ENCODE measurements at regions not wholly inside any gene's neighbourhood (a gene's known extent, or its start where the extent isn't known, plus 50 kb on each side); places are given as distances from the start of the nearest gene placed in this dataset.

GRCh38 chr6:155656024-155656423, 200.4 kb upstream of the NOX3 start:
- Histone ChIP-seq H3K27me3 (ENCODE audit: control insufficient read depth in 2 of 2, insufficient read depth in 2 of 2, low read length in 2 of 2) (no peaks in the 10 kb centered on the region), H3K9ac (ENCODE audit: low read depth in 1 of 2, low read length in 2 of 2) (no peak overlapping the region), H3K27ac (ENCODE audit: low read depth in 2 of 2, low read length in 2 of 2) (no peak overlapping the region), H3K4me3 (ENCODE audit: low read length in 2 of 2) (no peak overlapping the region), H3K36me3 (ENCODE audit: control insufficient read depth in 2 of 2, insufficient read depth in 2 of 2, low read length in 2 of 2) (no peaks in the 10 kb centered on the region), H3K9me3 (ENCODE audit: control insufficient read depth in 2 of 2, low read length in 2 of 2) (no peaks in the 10 kb centered on the region), H3K4me1 (ENCODE audit: control insufficient read depth in 2 of 2, insufficient read depth in 2 of 2, low read length in 2 of 2) (no peaks in the 10 kb centered on the region)

- Histone ChIP-seq H3K36me3 (ENCODE audit: control insufficient read depth in 2 of 2, insufficient read depth in 2 of 2, low read length in 2 of 2) (no peaks in the 10 kb centered on the region), H3K9me3 (ENCODE audit: control insufficient read depth in 2 of 2, low read length in 2 of 2) (no peaks in the 10 kb centered on the region), H3K4me1 (ENCODE audit: control insufficient read depth in 2 of 2, insufficient read depth in 2 of 2, low read length in 2 of 2) (no peaks in the 10 kb centered on the region), H3K27ac (ENCODE audit: low read depth in 2 of 2, low read length in 2 of 2) (no peak overlapping the region), H3K9ac (ENCODE audit: low read depth in 1 of 2, low read length in 2 of 2) (no peak overlapping the region), H3K27me3 (ENCODE audit: control insufficient read depth in 2 of 2, insufficient read depth in 2 of 2, low read length in 2 of 2) (no peaks in the 10 kb centered on the region), H3K4me3 (ENCODE audit: low read length in 2 of 2) (no peak overlapping the region)
Measured at GRCh38 chr6:155654474-155654873, 198.8 kb upstream of the NOX3 start.

DNA sequence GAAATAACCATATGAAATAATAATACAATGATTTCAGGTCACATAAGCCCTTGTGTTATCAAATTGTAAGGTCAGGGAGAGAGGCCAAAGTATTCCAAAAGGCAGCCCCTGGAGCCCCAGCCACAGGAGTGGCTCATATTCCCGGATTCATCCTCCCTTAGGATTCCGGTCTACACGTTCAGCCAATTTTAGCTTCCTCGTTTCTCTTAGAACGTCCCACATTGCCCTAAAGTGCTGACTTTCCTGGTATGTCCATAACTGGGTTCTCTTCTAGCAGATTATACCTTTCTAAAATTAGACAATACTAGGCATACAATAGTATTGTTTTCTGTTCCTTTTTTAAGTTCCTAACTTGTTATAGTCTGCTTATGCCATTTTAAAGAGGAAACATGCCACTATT, 192.7 kb upstream of the NOX3 start:
- H3K4me1 ChIP-seq (ENCODE audit: control insufficient read depth in 2 of 2, insufficient read depth in 2 of 2, low read length in 2 of 2): no peaks in the 10 kb centered on the region
- H3K27ac ChIP-seq (ENCODE audit: low read depth in 2 of 2, low read length in 2 of 2): no peak overlapping the region
- H3K4me3 ChIP-seq (ENCODE audit: low read length in 2 of 2): no peak overlapping the region
- no peaks in the 10 kb centered on the region for H3K36me3 ChIP-seq (ENCODE audit: control insufficient read depth in 2 of 2, insufficient read depth in 2 of 2, low read length in 2 of 2)
- no peaks in the 10 kb centered on the region for H3K9me3 ChIP-seq (ENCODE audit: control insufficient read depth in 2 of 2, low read length in 2 of 2)
- no peaks in the 10 kb centered on the region for H3K27me3 ChIP-seq (ENCODE audit: control insufficient read depth in 2 of 2, insufficient read depth in 2 of 2, low read length in 2 of 2)
- no peak overlapping the region for H3K9ac ChIP-seq (ENCODE audit: low read depth in 1 of 2, low read length in 2 of 2)

DNA sequence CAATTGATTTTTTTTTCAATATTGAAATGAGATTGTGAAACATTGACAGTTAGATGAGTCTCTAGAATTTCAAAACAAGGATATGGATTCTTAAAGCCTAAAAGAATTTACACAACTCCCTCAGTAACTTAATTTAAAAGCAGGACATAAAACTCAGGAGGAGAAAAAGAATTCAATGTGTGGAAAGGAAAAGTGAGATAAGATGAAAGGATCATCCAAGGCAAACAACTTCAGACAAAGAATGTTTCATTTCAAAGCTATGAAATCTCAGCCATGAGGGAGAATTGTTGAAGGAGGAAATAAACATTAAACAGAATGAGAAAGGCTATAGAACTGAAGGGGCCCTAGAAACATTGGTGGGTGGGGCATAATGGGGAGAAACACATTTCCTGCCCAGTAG, 191.7 kb upstream of the NOX3 start:
- H3K9ac ChIP-seq (ENCODE audit: low read depth in 1 of 2, low read length in 2 of 2): no peak overlapping the region
- H3K36me3 ChIP-seq (ENCODE audit: control insufficient read depth in 2 of 2, insufficient read depth in 2 of 2, low read length in 2 of 2): no peaks in the 10 kb centered on the region
- no peaks in the 10 kb centered on the region for H3K9me3 ChIP-seq (ENCODE audit: control insufficient read depth in 2 of 2, low read length in 2 of 2)
- H3K27ac ChIP-seq (ENCODE audit: low read depth in 2 of 2, low read length in 2 of 2): no peak overlapping the region
- H3K4me3 ChIP-seq (ENCODE audit: low read length in 2 of 2): no peak overlapping the region
- H3K4me1 ChIP-seq (ENCODE audit: control insufficient read depth in 2 of 2, insufficient read depth in 2 of 2, low read length in 2 of 2): no peaks in the 10 kb centered on the region
- no peaks in the 10 kb centered on the region for H3K27me3 ChIP-seq (ENCODE audit: control insufficient read depth in 2 of 2, insufficient read depth in 2 of 2, low read length in 2 of 2)

DNA sequence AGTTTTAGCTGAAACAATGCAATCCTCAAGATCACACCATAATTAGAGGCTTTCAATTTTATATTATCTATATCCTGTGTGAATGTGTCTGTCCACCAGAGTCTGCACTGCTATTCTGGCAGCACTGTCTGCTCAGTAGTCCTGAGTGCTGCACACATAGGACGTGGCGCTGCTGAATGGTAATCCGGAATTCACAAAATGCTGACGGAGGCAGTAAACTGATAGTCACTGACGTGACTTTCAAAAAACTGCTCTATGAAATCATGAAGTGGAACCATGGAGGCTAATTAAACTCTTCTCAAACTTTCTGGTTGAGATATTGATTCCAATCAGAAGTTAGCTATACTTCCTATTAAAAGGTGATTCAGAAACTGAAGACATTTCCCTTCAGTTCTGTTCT, 190.8 kb upstream of the NOX3 start:
- no peak overlapping the region for H3K27ac ChIP-seq (ENCODE audit: low read depth in 2 of 2, low read length in 2 of 2)
- no peaks in the 10 kb centered on the region for H3K27me3 ChIP-seq (ENCODE audit: control insufficient read depth in 2 of 2, insufficient read depth in 2 of 2, low read length in 2 of 2)
- no peaks in the 10 kb centered on the region for H3K9me3 ChIP-seq (ENCODE audit: control insufficient read depth in 2 of 2, low read length in 2 of 2)
- no peaks in the 10 kb centered on the region for H3K4me1 ChIP-seq (ENCODE audit: control insufficient read depth in 2 of 2, insufficient read depth in 2 of 2, low read length in 2 of 2)
- no peak overlapping the region for H3K4me3 ChIP-seq (ENCODE audit: low read length in 2 of 2)
- no peaks in the 10 kb centered on the region for H3K36me3 ChIP-seq (ENCODE audit: control insufficient read depth in 2 of 2, insufficient read depth in 2 of 2, low read length in 2 of 2)
- no peak overlapping the region for H3K9ac ChIP-seq (ENCODE audit: low read depth in 1 of 2, low read length in 2 of 2)

- no peaks in the 10 kb centered on the region for H3K27me3 ChIP-seq (ENCODE audit: control insufficient read depth in 2 of 2, insufficient read depth in 2 of 2, low read length in 2 of 2)
- no peak overlapping the region for H3K27ac ChIP-seq (ENCODE audit: low read depth in 2 of 2, low read length in 2 of 2)
- no peak overlapping the region for H3K4me3 ChIP-seq (ENCODE audit: low read length in 2 of 2)
- no peaks in the 10 kb centered on the region for H3K9me3 ChIP-seq (ENCODE audit: control insufficient read depth in 2 of 2, low read length in 2 of 2)
- H3K4me1 ChIP-seq (ENCODE audit: control insufficient read depth in 2 of 2, insufficient read depth in 2 of 2, low read length in 2 of 2): no peaks in the 10 kb centered on the region
- no peaks in the 10 kb centered on the region for H3K36me3 ChIP-seq (ENCODE audit: control insufficient read depth in 2 of 2, insufficient read depth in 2 of 2, low read length in 2 of 2)
- H3K9ac ChIP-seq (ENCODE audit: low read depth in 1 of 2, low read length in 2 of 2): no peak overlapping the region
Measured at GRCh38 chr6:155645325-155645724, 189.7 kb upstream of the NOX3 start.

- Histone ChIP-seq H3K27me3 (ENCODE audit: control insufficient read depth in 2 of 2, insufficient read depth in 2 of 2, low read length in 2 of 2) (no peaks in the 10 kb centered on the region), H3K9me3 (ENCODE audit: control insufficient read depth in 2 of 2, low read length in 2 of 2) (no peaks in the 10 kb centered on the region), H3K27ac (ENCODE audit: low read depth in 2 of 2, low read length in 2 of 2) (no peak overlapping the region), H3K9ac (ENCODE audit: low read depth in 1 of 2, low read length in 2 of 2) (no peak overlapping the region), H3K4me1 (ENCODE audit: control insufficient read depth in 2 of 2, insufficient read depth in 2 of 2, low read length in 2 of 2) (no peaks in the 10 kb centered on the region), H3K36me3 (ENCODE audit: control insufficient read depth in 2 of 2, insufficient read depth in 2 of 2, low read length in 2 of 2) (no peaks in the 10 kb centered on the region), H3K4me3 (ENCODE audit: low read length in 2 of 2) (no peak overlapping the region)
Measured at GRCh38 chr6:155641603-155642002, 186.0 kb upstream of the NOX3 start.

- Histone ChIP-seq H3K9me3 (ENCODE audit: control insufficient read depth in 2 of 2, low read length in 2 of 2) (no peaks in the 10 kb centered on the region), H3K27me3 (ENCODE audit: control insufficient read depth in 2 of 2, insufficient read depth in 2 of 2, low read length in 2 of 2) (no peaks in the 10 kb centered on the region), H3K27ac (ENCODE audit: low read depth in 2 of 2, low read length in 2 of 2) (no peak overlapping the region), H3K9ac (ENCODE audit: low read depth in 1 of 2, low read length in 2 of 2) (no peak overlapping the region), H3K36me3 (ENCODE audit: control insufficient read depth in 2 of 2, insufficient read depth in 2 of 2, low read length in 2 of 2) (no peaks in the 10 kb centered on the region), H3K4me3 (ENCODE audit: low read length in 2 of 2) (no peak overlapping the region), H3K4me1 (ENCODE audit: control insufficient read depth in 2 of 2, insufficient read depth in 2 of 2, low read length in 2 of 2) (no peaks in the 10 kb centered on the region)
Measured at GRCh38 chr6:155638200-155638599, 182.6 kb upstream of the NOX3 start.

DNA sequence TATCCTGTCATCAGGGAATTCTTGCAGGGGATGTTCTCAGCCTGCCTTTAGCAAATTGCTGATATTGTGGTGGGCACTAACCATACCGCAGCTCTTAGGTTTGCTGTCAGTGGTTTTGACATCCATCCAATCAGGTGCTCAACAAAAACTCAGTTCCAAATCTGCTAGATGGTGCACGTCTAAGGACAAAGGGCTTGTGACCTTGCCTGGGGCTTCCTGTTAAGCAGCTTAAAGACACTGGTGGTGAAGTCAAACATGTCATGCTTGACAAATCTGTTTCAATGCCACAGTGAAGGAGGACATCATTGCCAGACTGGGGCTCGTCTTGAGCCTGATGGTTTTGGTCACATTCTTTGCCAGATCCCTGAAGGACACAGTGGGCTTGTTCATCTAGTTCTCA, 179.8 kb upstream of the NOX3 start:
- Histone ChIP-seq H3K9me3 (ENCODE audit: control insufficient read depth in 2 of 2, low read length in 2 of 2) (no peaks in the 10 kb centered on the region), H3K27ac (ENCODE audit: low read depth in 2 of 2, low read length in 2 of 2) (no peak overlapping the region), H3K36me3 (ENCODE audit: control insufficient read depth in 2 of 2, insufficient read depth in 2 of 2, low read length in 2 of 2) (no peaks in the 10 kb centered on the region), H3K4me3 (ENCODE audit: low read length in 2 of 2) (no peak overlapping the region), H3K9ac (ENCODE audit: low read depth in 1 of 2, low read length in 2 of 2) (no peak overlapping the region), H3K4me1 (ENCODE audit: control insufficient read depth in 2 of 2, insufficient read depth in 2 of 2, low read length in 2 of 2) (no peaks in the 10 kb centered on the region), H3K27me3 (ENCODE audit: control insufficient read depth in 2 of 2, insufficient read depth in 2 of 2, low read length in 2 of 2) (no peaks in the 10 kb centered on the region)

DNA sequence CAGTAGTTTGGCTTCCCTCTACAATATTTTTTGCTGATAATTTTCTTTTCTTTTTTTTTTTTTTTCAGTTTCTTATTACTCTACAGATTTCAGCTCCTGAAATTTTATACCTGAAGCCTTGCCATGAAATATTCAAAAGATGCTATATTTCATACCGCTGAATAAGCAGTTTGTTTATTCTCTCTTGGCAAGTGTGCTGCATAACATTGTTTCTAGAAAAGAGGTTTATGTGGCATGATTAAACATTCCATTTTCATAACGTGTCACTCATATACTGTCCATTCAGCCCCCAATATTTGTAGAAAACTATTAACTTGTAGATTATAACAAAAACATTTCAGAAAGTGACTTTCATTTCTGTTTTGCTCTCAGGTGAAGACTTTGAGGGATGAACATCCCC, 174.4 kb upstream of the NOX3 start:
- Histone ChIP-seq H3K27me3 (ENCODE audit: control insufficient read depth in 2 of 2, insufficient read depth in 2 of 2, low read length in 2 of 2) (no peaks in the 10 kb centered on the region), H3K9me3 (ENCODE audit: control insufficient read depth in 2 of 2, low read length in 2 of 2) (no peaks in the 10 kb centered on the region), H3K4me3 (ENCODE audit: low read length in 2 of 2) (no peak overlapping the region), H3K4me1 (ENCODE audit: control insufficient read depth in 2 of 2, insufficient read depth in 2 of 2, low read length in 2 of 2) (no peaks in the 10 kb centered on the region), H3K27ac (ENCODE audit: low read depth in 2 of 2, low read length in 2 of 2) (no peak overlapping the region), H3K9ac (ENCODE audit: low read depth in 1 of 2, low read length in 2 of 2) (no peak overlapping the region), H3K36me3 (ENCODE audit: control insufficient read depth in 2 of 2, insufficient read depth in 2 of 2, low read length in 2 of 2) (no peaks in the 10 kb centered on the region)

DNA sequence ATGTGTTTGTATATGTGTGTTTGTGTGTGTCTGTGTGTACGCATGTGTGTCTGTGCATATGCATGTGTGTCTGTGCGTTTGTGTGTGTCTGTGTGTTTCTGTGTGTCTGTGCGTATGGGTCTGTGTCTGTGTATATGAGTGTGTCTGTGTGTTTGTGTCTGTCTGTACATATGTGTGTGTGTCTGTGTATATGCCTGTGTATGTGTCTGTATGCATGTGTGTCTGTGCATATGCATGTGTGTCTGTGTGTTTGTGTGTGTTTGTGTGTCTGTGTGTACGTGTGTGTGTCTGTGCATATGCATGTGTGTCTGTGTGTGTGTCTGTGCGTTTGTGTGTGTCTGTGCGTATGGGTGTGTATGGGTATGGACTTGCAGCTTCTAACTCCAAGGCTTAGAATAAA, 174.0 kb upstream of the NOX3 start:
- H3K27me3 ChIP-seq (ENCODE audit: control insufficient read depth in 2 of 2, insufficient read depth in 2 of 2, low read length in 2 of 2): no peaks in the 10 kb centered on the region
- H3K9me3 ChIP-seq (ENCODE audit: control insufficient read depth in 2 of 2, low read length in 2 of 2): no peaks in the 10 kb centered on the region
- no peaks in the 10 kb centered on the region for H3K36me3 ChIP-seq (ENCODE audit: control insufficient read depth in 2 of 2, insufficient read depth in 2 of 2, low read length in 2 of 2)
- H3K27ac ChIP-seq (ENCODE audit: low read depth in 2 of 2, low read length in 2 of 2): no peak overlapping the region
- no peak overlapping the region for H3K4me3 ChIP-seq (ENCODE audit: low read length in 2 of 2)
- H3K4me1 ChIP-seq (ENCODE audit: control insufficient read depth in 2 of 2, insufficient read depth in 2 of 2, low read length in 2 of 2): no peaks in the 10 kb centered on the region
- no peak overlapping the region for H3K9ac ChIP-seq (ENCODE audit: low read depth in 1 of 2, low read length in 2 of 2)

All from mucosa of rectum (tissue), 2 donors.